ENCODE measurements at regions not wholly inside any gene's neighbourhood (a gene's known extent, or its start where the extent isn't known, plus 50 kb on each side); places are given as distances from the start of the nearest gene placed in this dataset.

DNA sequence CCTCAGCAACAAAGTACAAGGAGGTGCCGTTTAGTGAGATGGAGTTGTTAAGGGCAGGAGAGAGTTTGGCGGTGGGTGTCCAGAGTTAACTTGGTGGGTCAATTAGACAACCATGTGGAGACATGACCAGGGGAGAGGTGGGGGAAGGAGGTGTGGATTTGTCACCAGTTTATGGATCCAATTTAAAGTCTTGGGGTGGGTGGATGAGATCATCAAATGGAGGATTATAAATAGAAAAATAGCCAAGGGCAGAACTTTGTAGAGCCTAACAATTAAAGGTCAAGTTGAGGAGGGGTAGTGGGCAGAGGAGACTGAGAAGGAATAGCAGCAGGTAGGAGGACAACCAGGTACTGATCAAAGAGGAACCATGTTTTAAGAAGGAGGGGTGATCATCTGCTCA, 108.7 kb upstream of the IL12B start:
- Histone ChIP-seq H3K9me3 (no peaks in the 10 kb centered on the region), H3K36me3 (no peaks in the 10 kb centered on the region), H3K27ac (no peak overlapping the region), H3K4me3 (no peak overlapping the region), H3K4me1 (peaks cover 0 to 4% (median 0%) of the 10 kb centered on the region in 3 donors), H3K27me3 (peaks cover 24% of the 10 kb centered on the region)
- TF ChIP-seq POLR2A (IDR thresholded peaks at IDR 0.05) (no peak), CTCF (IDR thresholded peaks at IDR 0.05) (no peak), POLR2AphosphoS5 (IDR thresholded peaks at IDR 0.05) (no peak), EP300 (IDR thresholded peaks at IDR 0.05) (no peak)
- ATAC-seq: no peak
- 95 to 100% methylated on average over 2 of the region's 2 CpGs for WGBS, 2 donors (ENCODE audit: low coverage in 1 of 2)

DNA sequence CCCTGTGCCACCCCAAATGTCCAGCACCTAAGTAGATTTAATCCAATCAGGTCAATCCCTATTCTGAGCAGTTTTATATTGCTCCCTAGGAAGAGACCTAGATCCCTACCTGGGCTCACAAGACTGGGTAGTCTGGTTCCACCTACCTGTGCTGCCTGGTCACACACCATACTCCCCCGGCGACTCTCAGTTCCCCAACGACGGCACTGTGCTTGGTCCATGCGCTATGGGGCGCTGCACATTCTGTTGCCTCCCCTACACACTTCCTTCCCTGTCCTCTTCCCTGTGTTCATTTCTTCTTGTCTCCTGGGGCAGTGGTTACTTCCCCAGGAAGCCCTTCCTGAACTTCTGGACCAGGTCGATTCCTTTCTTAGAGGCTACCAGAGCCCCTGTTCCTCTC, 109.9 kb upstream of the IL12B start:
- no peak for TF ChIP-seq POLR2AphosphoS5 (IDR thresholded peaks at IDR 0.05)
- Histone ChIP-seq H3K36me3 (no peaks in the 10 kb centered on the region), H3K4me1 (peaks cover 0 to 4% (median 0%) of the 10 kb centered on the region in 3 donors), H3K27ac (no peak overlapping the region), H3K9me3 (no peaks in the 10 kb centered on the region), H3K4me3 (no peak overlapping the region), H3K27me3 (peaks cover 24% of the 10 kb centered on the region)
- no peak for ATAC-seq
- WGBS, 2 donors (ENCODE audit: low coverage in 1 of 2): 86 to 100% methylated on average over 1 to 7 of the region's 7 CpGs

DNA sequence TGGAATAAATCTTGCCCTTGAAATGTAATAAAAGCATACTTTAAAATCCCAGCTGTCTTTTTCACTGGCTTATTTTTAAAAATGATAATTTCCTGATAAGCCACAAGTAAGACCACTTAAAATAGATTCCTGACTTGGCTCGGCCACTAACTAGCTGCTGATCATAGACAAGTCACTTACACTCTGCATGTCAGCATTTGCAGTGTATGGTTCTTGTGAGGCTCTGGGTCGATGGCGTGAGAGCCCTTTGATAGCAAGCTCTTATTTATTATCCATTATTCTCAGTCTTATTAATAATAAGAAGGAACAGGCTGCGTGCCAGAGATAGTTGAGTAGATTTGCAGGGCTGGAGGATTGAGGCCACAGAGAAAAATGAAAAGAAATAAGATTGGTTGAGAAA, 110.7 kb upstream of the IL12B start:
- no peak for TF ChIP-seq CTCF (IDR thresholded peaks at IDR 0.05)
- no peak for TF ChIP-seq POLR2A (IDR thresholded peaks at IDR 0.05)
- no peak for TF ChIP-seq POLR2AphosphoS5 (IDR thresholded peaks at IDR 0.05)
- no peak for TF ChIP-seq EP300 (IDR thresholded peaks at IDR 0.05)
- Histone ChIP-seq H3K36me3 (no peaks in the 10 kb centered on the region), H3K27me3 (peaks cover 24% of the 10 kb centered on the region), H3K4me3 (no peak overlapping the region), H3K4me1 (peaks cover 0 to 4% (median 0%) of the 10 kb centered on the region in 3 donors), H3K27ac (no peak overlapping the region), H3K9me3 (no peaks in the 10 kb centered on the region)
- ATAC-seq: no peak
- 54 to 94% methylated on average over 2 to 4 of the region's 4 CpGs for WGBS, 2 donors (ENCODE audit: low coverage in 1 of 2)

DNA sequence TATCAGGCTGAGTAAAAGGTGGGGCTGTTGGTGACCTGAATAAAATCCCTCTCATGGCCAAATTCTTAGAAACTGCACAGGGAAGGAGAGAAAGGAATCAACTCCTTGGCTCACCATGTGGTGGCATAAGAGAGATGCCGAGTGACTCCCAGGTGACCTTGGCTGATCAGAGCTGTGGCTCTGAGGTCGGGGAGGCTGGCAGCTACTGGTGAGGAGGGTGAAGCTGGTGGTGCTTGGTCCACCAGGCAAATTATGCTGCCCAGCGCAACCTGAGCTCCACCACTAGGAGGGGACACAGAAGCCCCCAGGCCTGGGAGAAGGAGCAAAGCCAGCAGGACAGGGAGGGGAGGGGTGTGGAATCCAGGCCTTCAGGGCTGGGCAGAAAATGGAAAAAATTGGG, 111.2 kb upstream of the IL12B start:
- Histone ChIP-seq H3K4me1 (peaks cover 0 to 4% (median 0%) of the 10 kb centered on the region in 3 donors), H3K27me3 (peaks cover 29% of the 10 kb centered on the region), H3K4me3 (no peak overlapping the region), H3K36me3 (no peaks in the 10 kb centered on the region), H3K9me3 (no peaks in the 10 kb centered on the region), H3K27ac (no peak overlapping the region)
- TF ChIP-seq POLR2AphosphoS5 (IDR thresholded peaks at IDR 0.05) (no peak), CTCF (IDR thresholded peaks at IDR 0.05) (no peak), POLR2A (IDR thresholded peaks at IDR 0.05) (no peak), EP300 (IDR thresholded peaks at IDR 0.05) (no peak)
- no CpG with 5 or more reads among the region's 3 CpGs for WGBS, 2 donors (ENCODE audit: low coverage in 1 of 2)
- no peak for ATAC-seq

- Histone ChIP-seq H3K4me1 (peaks cover 0 to 4% (median 0%) of the 10 kb centered on the region in 3 donors), H3K27ac (no peak overlapping the region), H3K4me3 (no peak overlapping the region), H3K9me3 (no peaks in the 10 kb centered on the region), H3K27me3 (peaks cover 32% of the 10 kb centered on the region), H3K36me3 (no peaks in the 10 kb centered on the region)
- ATAC-seq: no peak
- TF ChIP-seq EP300 (IDR thresholded peaks at IDR 0.05) (no peak), POLR2AphosphoS5 (IDR thresholded peaks at IDR 0.05) (no peak), POLR2A (IDR thresholded peaks at IDR 0.05) (no peak), CTCF (IDR thresholded peaks at IDR 0.05) (no peak)
- 26 to 39% methylated on average over 6 to 11 of the region's 12 CpGs for WGBS, 2 donors (ENCODE audit: low coverage in 1 of 2)
These were observed 112.0 kb upstream of the IL12B start for GRCh38 chr5:159442206-159442850.

Measured in gastroesophageal sphincter (tissue), 4 donors.